Mesothelial cell of epicardium (in vitro differentiated cells): ENCODE measurements at regions not wholly inside any gene's neighbourhood (a gene's known extent, or its start where the extent isn't known, plus 50 kb on each side); places are given as distances from the start of the nearest gene placed in this dataset.

Experiments
- DNase-seq, 2 experiments: peaks; one replicate each; pipeline ENCODE4 v3.0.0; 2021; ENCODE audit warnings: low spot score in 2 of 2; ENCODE audit not compliant: unreplicated experiment in 2 of 2
- H3K27ac Mint-ChIP-seq: 2 replicates; pipeline ENCODE4 v1.8.0; 2021; ENCODE audit warnings: mixed read lengths
- H3K27me3 Mint-ChIP-seq: 2 replicates; pipeline ENCODE4 v1.8.0; 2021; ENCODE audit warnings: low read depth, mixed read lengths
- H3K36me3 Mint-ChIP-seq: 2 replicates; pipeline ENCODE4 v1.8.0; 2021; ENCODE audit warnings: mixed read lengths
- H3K4me1 Mint-ChIP-seq: 2 replicates; pipeline ENCODE4 v1.8.0; 2021; ENCODE audit warnings: mixed read lengths
- H3K4me3 Mint-ChIP-seq: 2 replicates; pipeline ENCODE4 v1.8.0; 2021; ENCODE audit warnings: mild to moderate bottlenecking, moderate library complexity, mixed read lengths
- H3K9me3 Mint-ChIP-seq: 2 replicates; pipeline ENCODE4 v1.8.0; 2021; ENCODE audit warnings: mixed read lengths
- CTCF ChIP-seq: fragments of 200-600 bp; sonication (generic); IDR thresholded peaks from one replicate; pipeline ENCODE4 v1.5.0; 2021; ENCODE audit warnings: antibody characterized with exemption; ENCODE audit not compliant: unreplicated experiment

- Mint-ChIP-seq H3K4me3 (no peak overlapping the region), H3K27me3 (no peaks in the 10 kb centered on the region), H3K36me3 (no peaks in the 10 kb centered on the region), H3K4me1 (peaks cover 8% of the 10 kb centered on the region), H3K9me3 (no peaks in the 10 kb centered on the region), H3K27ac (no peak overlapping the region)
- no peak for DNase-seq
- no peak for TF ChIP-seq CTCF
Observed at GRCh38 chr10:79002336-79002735, 66.4 kb upstream of the ZMIZ1 start.

GRCh38 chr10:79003183-79004100 is 65.3 kb upstream of the ZMIZ1 start:
- Mint-ChIP-seq H3K9me3 (no peaks in the 10 kb centered on the region), H3K4me3 (no peak overlapping the region), H3K36me3 (no peaks in the 10 kb centered on the region), H3K4me1 (peaks cover 10% of the 10 kb centered on the region), H3K27ac (peak overlapping the region; percentile 11), H3K27me3 (no peaks in the 10 kb centered on the region)
- DNase-seq = no peak
- TF ChIP-seq CTCF = no peak

- no peak for TF ChIP-seq CTCF
- Mint-ChIP-seq H3K4me3 (no peak overlapping the region), H3K4me1 (peaks cover 10% of the 10 kb centered on the region), H3K27me3 (no peaks in the 10 kb centered on the region), H3K9me3 (no peaks in the 10 kb centered on the region), H3K27ac (no peak overlapping the region), H3K36me3 (no peaks in the 10 kb centered on the region)
- no peak for DNase-seq
Observed at GRCh38 chr10:79004311-79004710, 64.5 kb upstream of the ZMIZ1 start.

- Mint-ChIP-seq H3K4me1 (peaks cover 10% of the 10 kb centered on the region), H3K27me3 (no peaks in the 10 kb centered on the region), H3K27ac (no peak overlapping the region), H3K9me3 (no peaks in the 10 kb centered on the region), H3K36me3 (no peaks in the 10 kb centered on the region), H3K4me3 (no peak overlapping the region)
- no peak for TF ChIP-seq CTCF
- no peak for DNase-seq
Observed at GRCh38 chr10:79005126-79005810, 63.5 kb upstream of the ZMIZ1 start.

GRCh38 chr10:79007018-79007417 is 61.7 kb upstream of the ZMIZ1 start:
- H3K9me3 Mint-ChIP-seq = no peaks in the 10 kb centered on the region
- TF ChIP-seq CTCF = no peak
- no peak for DNase-seq
- H3K4me3 Mint-ChIP-seq = no peak overlapping the region
- H3K4me1 Mint-ChIP-seq = peaks cover 10% of the 10 kb centered on the region
- no peaks in the 10 kb centered on the region for H3K27me3 Mint-ChIP-seq
- H3K36me3 Mint-ChIP-seq = no peaks in the 10 kb centered on the region
- H3K27ac Mint-ChIP-seq = no peak overlapping the region
